BJ (cell line): ENCODE measurements at regions not wholly inside any gene's neighbourhood (a gene's known extent, or its start where the extent isn't known, plus 50 kb on each side); places are given as distances from the start of the nearest gene placed in this dataset. TPM values are rescaled to one million over a fixed set of nuclear protein-coding genes. Genes with fewer than 3 reads are reported as not detected.

Experiments used
- CTCF ChIA-PET: fragments of 350-600 bp; formaldehyde crosslinking; extraction: SDS; loops from one replicate; lab custom pipeline; 2021; ENCODE audit warnings: antibody characterized with exemption, inconsistent platforms; lab: Yijun Ruan, JAX
- POLR2A ChIA-PET: fragments of 300-600 bp; sonication (Branson Sonifier 250); formaldehyde crosslinking; extraction: SDS; loops from one replicate; lab custom pipeline; 2021; ENCODE audit warnings: antibody characterized with exemption; lab: Charles Lee
- DNase-seq: peaks from one replicate; pipeline ENCODE4 v3.0.0-alpha.2; 2011; ENCODE audit warnings: low read depth
- H3K27me3 ChIP-seq: 2 replicates; pipeline ENCODE4 v1.6.0; 2011; ENCODE audit warnings: low read length; ENCODE audit not compliant: control insufficient read depth, insufficient read depth
- H3K36me3 ChIP-seq: 2 replicates; pipeline ENCODE4 v1.5.1; 2011; ENCODE audit warnings: low read length; ENCODE audit not compliant: control insufficient read depth, insufficient read depth
- H3K4me3 ChIP-seq: 2 replicates; pipeline ENCODE4 v1.5.1; 2011; ENCODE audit warnings: low read depth, mild to moderate bottlenecking, control low read depth, low read length
- CTCF ChIP-seq: IDR thresholded peaks from 2 replicates; pipeline ENCODE4 v1.5.1; 2011; ENCODE audit warnings: low read depth, mild to moderate bottlenecking, control low read depth, inconsistent platforms, low read length, moderate library complexity; ENCODE audit not compliant: insufficient read depth
- small RNA-seq: library from RNA; depleted of rRNA; stranded (forward); fragments of <200 nt; gene quantifications from one replicate; pipeline ENCODE3, GENCODE V24; 2012; ENCODE audit warnings: low replicate concordance, low read depth; ENCODE audit not compliant: insufficient read length

GRCh38 chr5:11958321-11958720 is 54.1 kb upstream of the CTNND2 start:
- DNase-seq, result no peak
- Histone ChIP-seq H3K4me3 (no peak overlapping the region), H3K36me3 (no peaks in the 10 kb centered on the region), H3K27me3 (no peaks in the 10 kb centered on the region)
- CTCF ChIA-PET, result no interaction called here
- POLR2A ChIA-PET, result no interaction called here
- no peak for TF ChIP-seq CTCF

- CTCF ChIA-PET, result no interaction called here
- no peak overlapping the region for H3K4me3 ChIP-seq
Observed at GRCh38 chr5:11955331-11955730, 51.1 kb upstream of the CTNND2 start.

More at GRCh38 chr5:11955331-11955730, 51.1 kb upstream of the CTNND2 start:
- no peak for DNase-seq
- POLR2A ChIA-PET, result no interaction called here
- no peak for TF ChIP-seq CTCF
- Histone ChIP-seq H3K36me3 (no peaks in the 10 kb centered on the region), H3K27me3 (no peaks in the 10 kb centered on the region)

Small RNAs in the stretch of these regions (small RNA-seq; reads per million reads assigned to genes)
- gene RNU6-679P, result not detected
